Lower leg skin (tissue), 3 donors: ENCODE measurements at regions not wholly inside any gene's neighbourhood (a gene's known extent, or its start where the extent isn't known, plus 50 kb on each side); places are given as distances from the start of the nearest gene placed in this dataset.

Experiments used
- CTCF ChIP-seq, 3 donors: fragments of 450-650 bp; IDR thresholded peaks; one replicate each; pipeline ENCODE4 v1.5.1; 2016; ENCODE audit warnings: antibody characterized with exemption in 3 of 3, mild to moderate bottlenecking in 3 of 3, moderate library complexity in 2 of 3
- POLR2A ChIP-seq, 2 donors: fragments of 450-650 bp; IDR thresholded peaks; one replicate each; pipeline ENCODE4 v1.6.1; 2016 to 2017; ENCODE audit warnings: antibody characterized with exemption in 2 of 2, mild to moderate bottlenecking in 1 of 2, moderate library complexity in 1 of 2

DNA sequence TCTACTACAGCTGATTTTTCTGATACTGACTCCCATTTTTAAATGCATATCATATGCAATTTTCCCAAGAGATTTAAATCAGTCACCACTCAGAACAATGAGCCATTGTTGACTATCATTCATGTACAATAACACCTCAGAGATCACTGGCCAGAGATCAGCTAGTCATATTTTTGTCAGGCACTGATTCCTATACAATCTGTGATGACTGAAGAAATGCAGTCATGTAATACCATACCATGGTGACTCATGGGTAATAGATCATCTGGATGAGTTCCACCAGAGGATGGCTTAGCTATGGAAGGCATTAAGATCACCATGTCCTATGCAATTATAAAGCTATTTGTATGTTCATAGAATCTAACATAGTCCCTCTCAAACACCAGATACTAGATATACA lies 285.7 kb upstream of the DCC start:
- TF ChIP-seq CTCF (IDR thresholded peaks at IDR 0.05) (no peak), POLR2A (IDR thresholded peaks at IDR 0.05) (no peak)
